Colonic mucosa (tissue), 4 donors: ENCODE measurements at regions not wholly inside any gene's neighbourhood (a gene's known extent, or its start where the extent isn't known, plus 50 kb on each side); places are given as distances from the start of the nearest gene placed in this dataset.
"Not testable (repeated sequence)": the region's sequence is repeated elsewhere in the genome, so short reads cannot be mapped to it uniquely, and the experiment has no call there.

Experiments used
- DNase-seq: peaks from one replicate; pipeline ENCODE4 v3.0.0-alpha.2; 2020
- H3K27ac ChIP-seq: fragments of 200-600 bp; one replicate; pipeline ENCODE4 v1.8.0; 2021
- H3K27me3 ChIP-seq: fragments of 200-600 bp; one replicate; pipeline ENCODE4 v1.8.0; 2021
- H3K36me3 ChIP-seq: fragments of 200-600 bp; one replicate; pipeline ENCODE4 v1.8.0; 2021
- H3K4me1 ChIP-seq: fragments of 200-600 bp; one replicate; pipeline ENCODE4 v1.8.0; 2021; ENCODE audit warnings: mild to moderate bottlenecking
- H3K4me3 ChIP-seq: fragments of 200-600 bp; one replicate; pipeline ENCODE4 v1.8.0; 2021
- H3K9ac ChIP-seq, 2 donors: one replicate each; pipeline ENCODE4 v1.7.0; 2013; ENCODE audit warnings: control low read depth in 2 of 2, low read depth in 2 of 2, low read length in 2 of 2
- H3K9me3 ChIP-seq: fragments of 200-600 bp; one replicate; pipeline ENCODE4 v1.8.0; 2021
- CTCF ChIP-seq: fragments of 200-600 bp; IDR thresholded peaks from one replicate; pipeline ENCODE4 v1.8.0; 2022; ENCODE audit warnings: antibody characterized with exemption, mild to moderate bottlenecking
- intact Hi-C: fragments of 100-400 bp; cut with DNase I; formaldehyde crosslinking; loops from one replicate; pipeline ENCODE4 v1.14.1; 2022
- donor health status: healthy.
- donor health status: DM: no; HTN: no; CAD: no.
- donor health status: DM: no; HTN: no; CAD: no.

GRCh38 chr5:89059274-89059673, 176.3 kb upstream of the MEF2C start:
- intact Hi-C loops = no loop called here
- no peak for DNase-seq
- no peaks in the 10 kb centered on the region for H3K36me3 ChIP-seq

GRCh38 chr5:89055695-89056085, 172.7 kb upstream of the MEF2C start:
- Histone ChIP-seq H3K36me3 (no peaks in the 10 kb centered on the region), H3K9ac (no peak overlapping the region), H3K9me3 (no peaks in the 10 kb centered on the region), H3K27ac (no peak overlapping the region), H3K4me1 (no peaks in the 10 kb centered on the region), H3K4me3 (no peak overlapping the region), H3K27me3 (no peaks in the 10 kb centered on the region)
- TF ChIP-seq CTCF = no peak
- intact Hi-C loops = no loop called here
- no peak for DNase-seq

More at GRCh38 chr5:89059274-89059673, 176.3 kb upstream of the MEF2C start:
- Histone ChIP-seq H3K27me3 (no peaks in the 10 kb centered on the region), H3K9me3 (no peaks in the 10 kb centered on the region), H3K4me3 (no peak overlapping the region), H3K4me1 (no peaks in the 10 kb centered on the region), H3K27ac (no peak overlapping the region), H3K9ac (no peak overlapping the region)
- TF ChIP-seq CTCF = no peak

- H3K9ac ChIP-seq = no peak overlapping the region
- no peak overlapping the region for H3K27ac ChIP-seq
- no peaks in the 10 kb centered on the region for H3K27me3 ChIP-seq
- no peaks in the 10 kb centered on the region for H3K9me3 ChIP-seq
- no peak for TF ChIP-seq CTCF
- no peak overlapping the region for H3K4me3 ChIP-seq
- no peaks in the 10 kb centered on the region for H3K4me1 ChIP-seq
- no peak for DNase-seq
- intact Hi-C loops = no loop called here
- H3K36me3 ChIP-seq = no peaks in the 10 kb centered on the region
These were observed 172.2 kb upstream of the MEF2C start for GRCh38 chr5:89055015-89055694.

GRCh38 chr5:89053547-89053946, 170.6 kb upstream of the MEF2C start:
- intact Hi-C loops = no loop called here
- Histone ChIP-seq H3K9ac (no peak overlapping the region), H3K9me3 (no peaks in the 10 kb centered on the region), H3K27ac (no peak overlapping the region), H3K27me3 (no peaks in the 10 kb centered on the region), H3K36me3 (no peaks in the 10 kb centered on the region), H3K4me1 (no peaks in the 10 kb centered on the region), H3K4me3 (no peak overlapping the region)
- TF ChIP-seq CTCF = no peak
- DNase-seq = no peak

GRCh38 chr5:89050062-89050461, 167.1 kb upstream of the MEF2C start:
- H3K4me3 ChIP-seq, H3K27ac ChIP-seq, H3K36me3 ChIP-seq, H3K9me3 ChIP-seq, intact Hi-C loops, H3K4me1 ChIP-seq, H3K9ac ChIP-seq, DNase-seq, H3K27me3 ChIP-seq: not testable (repeated sequence)

- Histone ChIP-seq H3K27ac (no peak overlapping the region), H3K27me3 (no peaks in the 10 kb centered on the region), H3K4me1 (no peaks in the 10 kb centered on the region), H3K9ac (no peak overlapping the region), H3K9me3 (no peaks in the 10 kb centered on the region), H3K36me3 (no peaks in the 10 kb centered on the region), H3K4me3 (no peak overlapping the region)
- no peak for DNase-seq
- intact Hi-C loops = no loop called here
- no peak for TF ChIP-seq CTCF
These were observed 164.6 kb upstream of the MEF2C start for GRCh38 chr5:89047571-89047970.
